Endodermal cell (in vitro differentiated cells): ENCODE measurements at regions not wholly inside any gene's neighbourhood (a gene's known extent, or its start where the extent isn't known, plus 50 kb on each side); places are given as distances from the start of the nearest gene placed in this dataset.

Experiments
- DNase-seq: peaks from one replicate; pipeline ENCODE4 v3.0.0-alpha.2; 2017
- H3K27ac ChIP-seq: 2 replicates; pipeline ENCODE4 v1.5.1; 2013; ENCODE audit warnings: mild to moderate bottlenecking, low read depth, low read length, moderate library complexity
- H3K27me3 ChIP-seq: 2 replicates; pipeline ENCODE4 v1.6.1; 2013; ENCODE audit warnings: mild to moderate bottlenecking, low read length, moderate library complexity; ENCODE audit not compliant: insufficient read depth, control insufficient read depth, poor library complexity, severe bottlenecking
- H3K36me3 ChIP-seq: 2 replicates; pipeline ENCODE4 v1.7.0; 2013; ENCODE audit warnings: mild to moderate bottlenecking, low read length, moderate library complexity; ENCODE audit not compliant: control insufficient read depth, insufficient read depth
- H3K4me1 ChIP-seq: one replicate; pipeline ENCODE4 v1.7.0; 2013; ENCODE audit warnings: low read length; ENCODE audit not compliant: control insufficient read depth, insufficient read depth
- H3K4me3 ChIP-seq: 2 replicates; pipeline ENCODE4 v1.5.1; 2013; ENCODE audit warnings: mild to moderate bottlenecking, low read length, moderate library complexity
- H3K9ac ChIP-seq: 2 replicates; pipeline ENCODE4 v1.6.1; 2013; ENCODE audit warnings: mild to moderate bottlenecking, low read length, moderate library complexity; ENCODE audit not compliant: poor library complexity, severe bottlenecking; ENCODE audit errors: extremely low read depth
- H3K9me3 ChIP-seq: 2 replicates; pipeline ENCODE4 v1.6.1; 2013; ENCODE audit warnings: mild to moderate bottlenecking, low read length, moderate library complexity; ENCODE audit not compliant: control insufficient read depth
- H3K27ac Mint-ChIP-seq: 2 replicates; pipeline ENCODE4 v1.8.0; 2020; ENCODE audit warnings: mixed read lengths
- H3K27me3 Mint-ChIP-seq: 2 replicates; pipeline ENCODE4 v1.8.0; 2021; ENCODE audit warnings: mild to moderate bottlenecking, mixed read lengths; ENCODE audit not compliant: insufficient read depth
- H3K36me3 Mint-ChIP-seq: 2 replicates; pipeline ENCODE4 v1.8.0; 2020; ENCODE audit warnings: low read depth, mixed read lengths
- H3K4me1 Mint-ChIP-seq: 2 replicates; pipeline ENCODE4 v1.8.0; 2020; ENCODE audit warnings: mixed read lengths
- H3K4me3 Mint-ChIP-seq: 2 replicates; pipeline ENCODE4 v1.8.0; 2020; ENCODE audit warnings: mild to moderate bottlenecking, moderate library complexity, mixed read lengths
- H3K9me3 Mint-ChIP-seq: 2 replicates; pipeline ENCODE4 v1.8.0; 2020; ENCODE audit warnings: mild to moderate bottlenecking, mixed read lengths
- WGBS, 2 experiments: methylation state at CpG; one replicate each; pipeline versions ENCODE4 v1.1.5 to v1.1.7; 2013; ENCODE audit warnings: missing lambda C conversion rate in 2 of 2, mixed read lengths in 1 of 2; ENCODE audit not compliant: insufficient coverage in 1 of 2, insufficient read length in 1 of 2; 5-methylcytosine and 5-hydroxymethylcytosine counted together
- TF ChIP-seq, protein P1 (sequence below): fragments of 200-600 bp; sonication (generic); conservative IDR thresholded peaks from 2 replicates; pipeline ENCODE4 v1.5.0; 2021; ENCODE audit warnings: antibody characterized with exemption, mild to moderate bottlenecking

DNA sequence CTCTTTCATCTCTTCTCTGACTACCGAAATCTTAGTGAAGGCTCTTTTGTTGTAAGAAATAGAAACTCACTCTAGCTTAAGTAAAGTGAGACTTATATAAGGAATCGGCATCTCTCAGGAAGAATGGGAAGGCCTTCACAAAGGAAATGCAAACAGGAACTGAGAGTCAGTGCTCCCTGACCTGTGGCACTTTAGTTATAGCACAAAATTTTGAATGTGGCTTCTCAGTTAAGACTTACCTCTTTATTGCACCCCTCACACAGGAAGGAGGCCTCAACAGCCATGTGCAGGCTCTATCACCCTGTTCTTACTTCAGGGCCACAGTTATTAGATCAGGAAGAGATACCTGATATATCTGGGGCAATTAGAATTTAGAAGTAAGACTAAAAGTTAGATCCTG lies 224.7 kb upstream of the EGLN3 start:
- H3K9me3 Mint-ChIP-seq: no peaks in the 10 kb centered on the region

GRCh38 chr14:34174973-34175372 lies 224.1 kb upstream of the EGLN3 start:
- H3K9me3 Mint-ChIP-seq: no peaks in the 10 kb centered on the region

More for the DNA sequence above, 224.7 kb upstream of the EGLN3 start:
- WGBS, 2 experiments: 88 to 100% methylated on average over 1 to 2 of the region's 2 CpGs
- no peak overlapping the region for H3K9ac ChIP-seq
- TF ChIP-seq, protein P1, sequence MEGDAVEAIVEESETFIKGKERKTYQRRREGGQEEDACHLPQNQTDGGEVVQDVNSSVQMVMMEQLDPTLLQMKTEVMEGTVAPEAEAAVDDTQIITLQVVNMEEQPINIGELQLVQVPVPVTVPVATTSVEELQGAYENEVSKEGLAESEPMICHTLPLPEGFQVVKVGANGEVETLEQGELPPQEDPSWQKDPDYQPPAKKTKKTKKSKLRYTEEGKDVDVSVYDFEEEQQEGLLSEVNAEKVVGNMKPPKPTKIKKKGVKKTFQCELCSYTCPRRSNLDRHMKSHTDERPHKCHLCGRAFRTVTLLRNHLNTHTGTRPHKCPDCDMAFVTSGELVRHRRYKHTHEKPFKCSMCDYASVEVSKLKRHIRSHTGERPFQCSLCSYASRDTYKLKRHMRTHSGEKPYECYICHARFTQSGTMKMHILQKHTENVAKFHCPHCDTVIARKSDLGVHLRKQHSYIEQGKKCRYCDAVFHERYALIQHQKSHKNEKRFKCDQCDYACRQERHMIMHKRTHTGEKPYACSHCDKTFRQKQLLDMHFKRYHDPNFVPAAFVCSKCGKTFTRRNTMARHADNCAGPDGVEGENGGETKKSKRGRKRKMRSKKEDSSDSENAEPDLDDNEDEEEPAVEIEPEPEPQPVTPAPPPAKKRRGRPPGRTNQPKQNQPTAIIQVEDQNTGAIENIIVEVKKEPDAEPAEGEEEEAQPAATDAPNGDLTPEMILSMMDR: no peak
- H3K27ac ChIP-seq: no peak overlapping the region
- no peaks in the 10 kb centered on the region for H3K4me1 ChIP-seq
- no peaks in the 10 kb centered on the region for H3K36me3 ChIP-seq
- Mint-ChIP-seq H3K27me3 (peaks cover 4% of the 10 kb centered on the region), H3K4me3 (no peak overlapping the region), H3K36me3 (no peaks in the 10 kb centered on the region), H3K4me1 (no peaks in the 10 kb centered on the region), H3K27ac (no peak overlapping the region)
- no peaks in the 10 kb centered on the region for H3K27me3 ChIP-seq
- no peak for DNase-seq
- no peaks in the 10 kb centered on the region for H3K9me3 ChIP-seq
- no peak overlapping the region for H3K4me3 ChIP-seq

GRCh38 chr14:34173916-34174315 lies 223.0 kb upstream of the EGLN3 start:
- Mint-ChIP-seq H3K36me3 (no peaks in the 10 kb centered on the region), H3K27ac (no peak overlapping the region), H3K9me3 (no peaks in the 10 kb centered on the region), H3K4me1 (no peaks in the 10 kb centered on the region), H3K27me3 (peaks cover 4% of the 10 kb centered on the region), H3K4me3 (no peak overlapping the region)
- Histone ChIP-seq H3K27ac (no peak overlapping the region), H3K4me1 (no peaks in the 10 kb centered on the region), H3K9me3 (no peaks in the 10 kb centered on the region), H3K36me3 (no peaks in the 10 kb centered on the region), H3K27me3 (no peaks in the 10 kb centered on the region), H3K9ac (no peak overlapping the region), H3K4me3 (no peak overlapping the region)
- no peak for DNase-seq
- TF ChIP-seq, protein P1: no peak
- 79 to 88% methylated on average over 3 of the region's 3 CpGs for WGBS, 2 experiments

More at GRCh38 chr14:34174973-34175372, 224.1 kb upstream of the EGLN3 start:
- no peak overlapping the region for H3K9ac ChIP-seq
- no peaks in the 10 kb centered on the region for H3K4me1 ChIP-seq
- no peaks in the 10 kb centered on the region for H3K9me3 ChIP-seq
- H3K4me3 ChIP-seq: no peak overlapping the region
- H3K27ac ChIP-seq: no peak overlapping the region
- Mint-ChIP-seq H3K36me3 (no peaks in the 10 kb centered on the region), H3K4me3 (no peak overlapping the region), H3K4me1 (no peaks in the 10 kb centered on the region), H3K27ac (no peak overlapping the region), H3K27me3 (peaks cover 4% of the 10 kb centered on the region)
- no peaks in the 10 kb centered on the region for H3K36me3 ChIP-seq
- no peaks in the 10 kb centered on the region for H3K27me3 ChIP-seq
- no peak for DNase-seq
- TF ChIP-seq, protein P1: no peak
- 84 to 94% methylated on average over 2 to 3 of the region's 3 CpGs for WGBS, 2 experiments
